ENCODE measurements at regions not wholly inside any gene's neighbourhood (a gene's known extent, or its start where the extent isn't known, plus 50 kb on each side); places are given as distances from the start of the nearest gene placed in this dataset.

DNA sequence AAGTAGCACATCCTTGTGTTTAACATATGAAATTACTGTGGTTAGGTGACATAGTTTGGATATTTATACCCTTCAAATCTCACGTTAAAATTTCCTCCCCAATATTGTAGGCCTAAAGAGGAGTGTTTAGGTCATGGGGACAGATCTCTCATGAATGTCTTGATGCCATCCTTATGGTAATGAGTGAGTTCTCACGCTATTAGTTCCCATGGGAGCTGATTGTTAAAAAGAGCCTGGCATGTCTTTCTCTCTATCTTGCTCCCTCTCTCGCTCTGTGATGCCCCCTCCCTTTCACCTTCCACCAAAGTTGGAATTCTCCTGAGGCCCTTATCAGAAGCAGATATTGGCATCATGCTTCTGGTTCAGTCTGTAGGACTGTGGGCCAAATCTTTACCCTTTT, 660.1 kb downstream of the ADCYAP1 start:
- TF ChIP-seq, protein P1, sequence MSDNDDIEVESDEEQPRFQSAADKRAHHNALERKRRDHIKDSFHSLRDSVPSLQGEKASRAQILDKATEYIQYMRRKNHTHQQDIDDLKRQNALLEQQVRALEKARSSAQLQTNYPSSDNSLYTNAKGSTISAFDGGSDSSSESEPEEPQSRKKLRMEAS (IDR thresholded peaks at IDR 0.05; ENCODE audit: low read depth, low read length), result no peak
- TF ChIP-seq POLR2A (IDR thresholded peaks at IDR 0.05; ENCODE audit: extremely low read depth, insufficient read length), result no peak
